Keratinocyte (primary cell): ENCODE measurements at regions not wholly inside any gene's neighbourhood (a gene's known extent, or its start where the extent isn't known, plus 50 kb on each side); places are given as distances from the start of the nearest gene placed in this dataset.

ENCODE experiments used
- DNase-seq: peaks from one replicate; pipeline ENCODE4 v3.0.0-alpha.2; 2011; ENCODE audit warnings: low read depth, missing footprints, low spot score
- FAIRE-seq: peaks from 2 replicates; lab custom pipeline; 2011; peaks lifted over from hg19 to GRCh38; lab: Jason Lieb, UNC
- H2AFZ ChIP-seq: 2 replicates; pipeline ENCODE4 v1.6.0; 2012; ENCODE audit warnings: low read length, control low read depth, inconsistent platforms; ENCODE audit not compliant: control insufficient read depth
- H3K27ac ChIP-seq: 2 replicates; pipeline ENCODE4 v1.5.1; 2011; ENCODE audit warnings: low read length; ENCODE audit not compliant: control insufficient read depth, insufficient read depth
- H3K27me3 ChIP-seq: 3 replicates; pipeline ENCODE4 v1.6.0; 2011; ENCODE audit warnings: low read length; ENCODE audit not compliant: control insufficient read depth, insufficient read depth; ENCODE audit errors: extremely low read depth
- H3K36me3 ChIP-seq, 2 experiments: 2 replicates in 1 of 2; 3 replicates in 1 of 2; pipeline ENCODE4 v1.5.1; 2011; ENCODE audit warnings: low read length in 2 of 2, mild to moderate bottlenecking in 1 of 2; ENCODE audit not compliant: control insufficient read depth in 2 of 2, insufficient read depth in 2 of 2; ENCODE audit errors: extremely low read depth in 1 of 2
- H3K4me1 ChIP-seq: 3 replicates; pipeline ENCODE4 v1.5.1; 2011; ENCODE audit warnings: low read length; ENCODE audit not compliant: control insufficient read depth, insufficient read depth; ENCODE audit errors: extremely low read depth
- H3K4me2 ChIP-seq: 3 replicates; pipeline ENCODE4 v1.6.0; 2011; ENCODE audit warnings: low read depth, low read length; ENCODE audit not compliant: control insufficient read depth, insufficient read depth; ENCODE audit errors: extremely low read depth
- H3K4me3 ChIP-seq, 3 experiments: fragments of 200-600 bp in 1 of 3; sonication (generic) in 1 of 3; 2 replicates in 2 of 3; 3 replicates in 1 of 3; pipeline ENCODE4 v1.5.1; 2011 to 2016; ENCODE audit warnings: low read length in 3 of 3, mild to moderate bottlenecking in 3 of 3, control low read depth in 2 of 3, inconsistent platforms in 1 of 3, low read depth in 1 of 3, mixed read lengths in 1 of 3, mixed run types in 1 of 3, moderate library complexity in 1 of 3; ENCODE audit not compliant: control insufficient read depth in 2 of 3, insufficient read depth in 2 of 3; ENCODE audit errors: extremely low read depth in 1 of 3
- H3K79me2 ChIP-seq: 2 replicates; pipeline ENCODE4 v1.6.0; 2012; ENCODE audit warnings: low read length; ENCODE audit not compliant: control insufficient read depth, insufficient read depth
- H3K9ac ChIP-seq: 3 replicates; pipeline ENCODE4 v1.6.0; 2011; ENCODE audit warnings: low read length; ENCODE audit not compliant: control insufficient read depth, insufficient read depth; ENCODE audit errors: extremely low read depth
- H3K9me1 ChIP-seq: 3 replicates; pipeline ENCODE4 v1.6.0; 2011; ENCODE audit warnings: low read length; ENCODE audit not compliant: control insufficient read depth, insufficient read depth; ENCODE audit errors: extremely low read depth
- H3K9me3 ChIP-seq: 2 replicates; pipeline ENCODE4 v1.5.1; 2012; ENCODE audit warnings: low read depth, low read length; ENCODE audit not compliant: control insufficient read depth
- H4K20me1 ChIP-seq: 3 replicates; pipeline ENCODE4 v1.6.0; 2011; ENCODE audit warnings: low read length; ENCODE audit not compliant: control insufficient read depth, insufficient read depth; ENCODE audit errors: extremely low read depth
- EZH2 ChIP-seq: IDR thresholded peaks from one replicate; pipeline ENCODE4 v1.6.1; 2012; ENCODE audit warnings: inconsistent platforms, mild to moderate bottlenecking, low read length, moderate library complexity
- dilution Hi-C: fragments of 300-500 bp; cut with MboI; formaldehyde crosslinking; loops from one replicate; pipeline ENCODE4 v1.7.0; 2020; ENCODE audit warnings: low sequenced_read_pairs; ENCODE audit not compliant: extremely low pct_ligation_motif_present
- TF ChIP-seq, protein P1 (sequence below), 3 experiments: IDR thresholded peaks in 1 of 3; conservative IDR thresholded peaks in 1 of 3; optimal IDR thresholded peaks in 1 of 3; 2 replicates in 2 of 3; 3 replicates in 1 of 3; pipeline versions ENCODE3 to v1.5.1; 2011; ENCODE audit warnings: low read length in 3 of 3, mild to moderate bottlenecking in 3 of 3, moderate library complexity in 2 of 3, control low read depth in 1 of 3, inconsistent platforms in 1 of 3; ENCODE audit not compliant: insufficient read depth in 2 of 3; ENCODE audit errors: extremely low read depth in 1 of 3

DNA sequence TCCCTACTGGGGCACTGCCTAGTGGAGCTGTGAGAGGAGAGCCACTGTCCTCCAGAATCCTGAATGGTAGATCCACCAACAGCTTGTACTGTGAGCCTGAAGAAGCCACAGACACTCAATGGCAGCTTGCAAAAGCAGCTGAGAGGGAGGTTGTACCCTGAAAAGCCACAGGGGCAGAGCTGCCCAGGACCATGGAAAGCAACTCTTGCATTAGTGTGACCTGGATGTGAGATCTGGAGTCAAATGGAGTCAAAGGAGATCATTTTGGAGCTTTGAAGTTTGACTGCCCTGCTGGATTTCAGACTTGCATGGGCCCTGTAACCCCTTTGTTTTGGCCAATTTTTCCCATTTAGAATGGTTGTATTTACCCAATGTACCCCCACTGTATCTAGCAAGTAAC lies 871.4 kb upstream of the PRMT6 start:
- Histone ChIP-seq H3K4me2 (no peak overlapping the region), H3K79me2 (no peaks in the 10 kb centered on the region), H3K9me3 (no peaks in the 10 kb centered on the region), H3K36me3 (no peaks in the 10 kb centered on the region), H3K4me1 (no peaks in the 10 kb centered on the region), H3K4me3 (no peak overlapping the region), H3K27ac (no peak overlapping the region), H3K9ac (no peak overlapping the region), H2AFZ (no peak overlapping the region), H4K20me1 (no peaks in the 10 kb centered on the region), H3K27me3 (no peaks in the 10 kb centered on the region), H3K9me1 (no peaks in the 10 kb centered on the region)
- no peak for DNase-seq
- no peak for FAIRE-seq
- dilution Hi-C loops = no loop called here
- TF ChIP-seq EZH2 = no peak
- TF ChIP-seq, protein P1, sequence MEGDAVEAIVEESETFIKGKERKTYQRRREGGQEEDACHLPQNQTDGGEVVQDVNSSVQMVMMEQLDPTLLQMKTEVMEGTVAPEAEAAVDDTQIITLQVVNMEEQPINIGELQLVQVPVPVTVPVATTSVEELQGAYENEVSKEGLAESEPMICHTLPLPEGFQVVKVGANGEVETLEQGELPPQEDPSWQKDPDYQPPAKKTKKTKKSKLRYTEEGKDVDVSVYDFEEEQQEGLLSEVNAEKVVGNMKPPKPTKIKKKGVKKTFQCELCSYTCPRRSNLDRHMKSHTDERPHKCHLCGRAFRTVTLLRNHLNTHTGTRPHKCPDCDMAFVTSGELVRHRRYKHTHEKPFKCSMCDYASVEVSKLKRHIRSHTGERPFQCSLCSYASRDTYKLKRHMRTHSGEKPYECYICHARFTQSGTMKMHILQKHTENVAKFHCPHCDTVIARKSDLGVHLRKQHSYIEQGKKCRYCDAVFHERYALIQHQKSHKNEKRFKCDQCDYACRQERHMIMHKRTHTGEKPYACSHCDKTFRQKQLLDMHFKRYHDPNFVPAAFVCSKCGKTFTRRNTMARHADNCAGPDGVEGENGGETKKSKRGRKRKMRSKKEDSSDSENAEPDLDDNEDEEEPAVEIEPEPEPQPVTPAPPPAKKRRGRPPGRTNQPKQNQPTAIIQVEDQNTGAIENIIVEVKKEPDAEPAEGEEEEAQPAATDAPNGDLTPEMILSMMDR (optimal IDR thresholded peaks at IDR 0.05 in 1 of 3, IDR thresholded peaks at IDR 0.05 in 1 of 3, conservative IDR thresholded peaks at IDR 0.05 in 1 of 3; ENCODE audit: extremely low read depth in 1 of 3, insufficient read depth in 2 of 3, low read length in 3 of 3) = no peak

DNA sequence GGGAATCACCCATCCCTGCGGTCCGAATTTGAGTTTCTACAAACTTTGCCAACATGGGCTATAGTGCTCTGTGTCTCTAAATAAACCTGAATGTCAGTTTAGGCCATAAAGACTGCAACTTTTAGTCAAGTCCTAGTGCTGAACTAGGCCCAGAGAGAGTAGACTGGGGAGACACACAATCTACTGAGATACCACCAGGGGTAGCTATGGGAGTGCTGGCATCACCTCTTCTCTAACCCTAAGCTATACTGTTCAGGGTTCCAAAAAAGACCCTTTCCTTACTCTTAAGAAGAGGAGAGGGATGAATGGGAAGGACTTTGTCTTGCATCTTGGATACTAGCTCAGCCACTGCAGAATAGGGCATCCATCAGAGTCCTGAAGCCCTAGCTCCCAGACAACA lies 866.7 kb upstream of the PRMT6 start:
- H3K4me1 ChIP-seq = no peaks in the 10 kb centered on the region
- H3K36me3 ChIP-seq = no peaks in the 10 kb centered on the region
- H3K79me2 ChIP-seq = no peaks in the 10 kb centered on the region
- H2AFZ ChIP-seq = no peak overlapping the region
- TF ChIP-seq, protein P1 (optimal IDR thresholded peaks at IDR 0.05 in 1 of 3, IDR thresholded peaks at IDR 0.05 in 1 of 3, conservative IDR thresholded peaks at IDR 0.05 in 1 of 3; ENCODE audit: extremely low read depth in 1 of 3, insufficient read depth in 2 of 3, low read length in 3 of 3) = no peak
- no peak for TF ChIP-seq EZH2
- dilution Hi-C loops = no loop called here
- no peaks in the 10 kb centered on the region for H4K20me1 ChIP-seq
- no peaks in the 10 kb centered on the region for H3K9me1 ChIP-seq
- H3K4me3 ChIP-seq = no peak overlapping the region
- H3K27me3 ChIP-seq = no peaks in the 10 kb centered on the region
- DNase-seq = no peak
- H3K9me3 ChIP-seq = no peaks in the 10 kb centered on the region
- no peak overlapping the region for H3K4me2 ChIP-seq
- no peak overlapping the region for H3K9ac ChIP-seq
- H3K27ac ChIP-seq = no peak overlapping the region
- FAIRE-seq = no peak
